Neural cell (in vitro differentiated cells): ENCODE measurements at regions not wholly inside any gene's neighbourhood (a gene's known extent, or its start where the extent isn't known, plus 50 kb on each side); places are given as distances from the start of the nearest gene placed in this dataset.

Experiments used
- H2AFZ ChIP-seq: fragments of 200-600, 300-800 bp; sonication (generic), shearing (Covaris generic); 2 replicates; pipeline ENCODE4 v1.6.0; 2014; ENCODE audit warnings: low read depth, mild to moderate bottlenecking, antibody characterized with exemption, low read length, moderate library complexity
- H3F3A ChIP-seq: fragments of 200-600 bp; shearing (Covaris generic); 2 replicates; pipeline ENCODE4 v1.6.1; 2016; ENCODE audit warnings: mild to moderate bottlenecking, moderate library complexity, mixed read lengths, antibody characterized with exemption, low read length; ENCODE audit not compliant: insufficient read depth, poor library complexity, severe bottlenecking
- H3K27ac ChIP-seq: fragments of 200-600, 300-800 bp; sonication (generic), shearing (Covaris generic); 2 replicates; pipeline ENCODE4 v1.5.1; 2014; ENCODE audit warnings: mild to moderate bottlenecking, low read length, moderate library complexity
- H3K27me3 ChIP-seq: fragments of 300-800, 200-600 bp; sonication (generic), shearing (Covaris generic); 2 replicates; pipeline ENCODE4 v1.6.0; 2014; ENCODE audit warnings: mild to moderate bottlenecking, low read depth, low read length, moderate library complexity; ENCODE audit not compliant: insufficient read depth
- H3K36me3 ChIP-seq: fragments of 300-800, 200-600 bp; sonication (generic), shearing (Covaris generic); 2 replicates; pipeline ENCODE4 v1.5.1; 2014; ENCODE audit warnings: mild to moderate bottlenecking, antibody characterized with exemption, low read length, moderate library complexity; ENCODE audit not compliant: insufficient read depth
- H3K4me2 ChIP-seq: fragments of 300-800, 200-600 bp; sonication (generic), shearing (Covaris generic); 2 replicates; pipeline ENCODE4 v1.6.0; 2014; ENCODE audit warnings: mild to moderate bottlenecking, low read length
- H3K4me3 ChIP-seq: fragments of 300-800, 200-600 bp; sonication (generic), shearing (Covaris generic); 2 replicates; pipeline ENCODE4 v1.5.1; 2014; ENCODE audit warnings: mild to moderate bottlenecking, low read length, moderate library complexity
- H3K79me2 ChIP-seq: fragments of 200-600 bp; shearing (Covaris generic); replicated peaks from 2 replicates; pipeline ENCODE4 v1.6.0; 2014; ENCODE audit warnings: mild to moderate bottlenecking, low read length, moderate library complexity; ENCODE audit not compliant: insufficient read depth
- H3K9ac ChIP-seq: fragments of 300-800, 200-600 bp; sonication (generic), shearing (Covaris generic); 2 replicates; pipeline ENCODE4 v1.6.1; 2016; ENCODE audit warnings: mild to moderate bottlenecking, low read length, mixed read lengths
- H3K9me2 ChIP-seq: fragments of 200-600 bp; shearing (Covaris generic); 2 replicates; pipeline ENCODE4 v1.6.1; 2016; ENCODE audit warnings: mild to moderate bottlenecking, low read length, mixed read lengths; ENCODE audit not compliant: insufficient read depth
- H3K9me3 ChIP-seq: fragments of 200-600, 300-800 bp; sonication (generic), shearing (Covaris generic); 2 replicates; pipeline ENCODE4 v1.6.1; 2016; ENCODE audit warnings: mild to moderate bottlenecking, mixed run types, low read length, moderate library complexity, mixed read lengths
- H4K20me1 ChIP-seq: fragments of 200-600 bp; shearing (Covaris generic); 2 replicates; pipeline ENCODE4 v1.6.1; 2016; ENCODE audit warnings: mild to moderate bottlenecking, mixed run types; ENCODE audit not compliant: insufficient read depth
- EP300 ChIP-seq: fragments of 450-650 bp; conservative IDR thresholded peaks from 2 replicates; pipeline ENCODE4 v1.6.1; 2014; ENCODE audit warnings: antibody characterized with exemption, mild to moderate bottlenecking, moderate library complexity; ENCODE audit not compliant: poor library complexity, severe bottlenecking
- EZH2 ChIP-seq: fragments of 200-600, 300-800 bp; shearing (Covaris generic), sonication (generic); IDR thresholded peaks from 2 replicates; pipeline ENCODE4 v1.6.1; 2014; ENCODE audit warnings: antibody characterized with exemption, low read length, borderline replicate concordance, mild to moderate bottlenecking; ENCODE audit not compliant: insufficient read depth, poor library complexity, severe bottlenecking
- MXI1 ChIP-seq: fragments of 450-650 bp; conservative IDR thresholded peaks from 2 replicates; pipeline ENCODE4 v1.6.1; 2014; ENCODE audit warnings: antibody characterized with exemption, mild to moderate bottlenecking; ENCODE audit not compliant: poor library complexity, severe bottlenecking
- POLR2AphosphoS5 ChIP-seq: IDR thresholded peaks from 2 replicates; pipeline ENCODE4 v1.6.1; 2012
- RAD21 ChIP-seq: fragments of 450-650 bp; conservative IDR thresholded peaks from 2 replicates; pipeline ENCODE4 v1.6.1; 2014; ENCODE audit warnings: antibody characterized with exemption, mild to moderate bottlenecking, moderate library complexity
- SMC3 ChIP-seq: fragments of 450-650 bp; conservative IDR thresholded peaks from 2 replicates; pipeline ENCODE4 v1.6.1; 2014; ENCODE audit warnings: antibody characterized with exemption, mild to moderate bottlenecking, moderate library complexity; ENCODE audit not compliant: poor library complexity
- TAF1 ChIP-seq: IDR thresholded peaks from 2 replicates; pipeline ENCODE4 v1.6.1; 2012; ENCODE audit warnings: low read depth
- TF ChIP-seq, protein P1 (sequence below): fragments of 450-650 bp; IDR thresholded peaks from 2 replicates; pipeline ENCODE4 v1.5.1; 2014; ENCODE audit warnings: antibody characterized with exemption, mild to moderate bottlenecking, moderate library complexity; ENCODE audit not compliant: poor library complexity, severe bottlenecking
- TF ChIP-seq, protein P2 (sequence below): IDR thresholded peaks from 2 replicates; pipeline ENCODE4 v1.6.1; 2012; ENCODE audit warnings: borderline replicate concordance

DNA sequence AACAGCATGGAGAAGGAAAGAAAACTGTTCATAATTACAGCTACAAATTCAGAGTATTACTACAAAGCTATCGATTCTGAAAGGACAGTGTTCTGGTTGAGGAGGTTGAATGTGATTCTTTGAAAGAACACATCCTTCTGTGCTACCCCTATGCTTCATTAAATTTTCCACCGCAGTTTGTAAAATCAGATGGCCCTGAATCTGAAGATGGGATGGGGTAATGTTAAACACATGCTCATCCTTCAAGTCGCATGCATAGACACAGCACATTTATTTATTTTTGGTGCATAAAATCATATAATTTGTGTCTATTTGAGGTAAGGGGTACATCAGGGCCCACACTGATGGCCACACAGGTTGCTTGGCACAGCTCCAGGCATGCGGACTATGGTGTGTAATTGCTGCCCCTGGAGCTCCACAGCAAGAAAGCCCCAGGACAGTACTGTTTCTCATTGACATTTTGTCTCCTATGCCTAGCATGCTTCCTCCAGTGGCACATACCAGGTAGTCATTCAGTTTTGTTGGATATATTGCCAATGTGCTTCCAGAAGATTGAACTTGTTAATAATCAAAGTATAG lies 238.8 kb upstream of the TANK start:
- Histone ChIP-seq H3K4me3 (no peak overlapping the region), H3K4me2 (no peak overlapping the region), H3K36me3 (no peaks in the 10 kb centered on the region), H3K9me2 (no peaks in the 10 kb centered on the region), H3F3A (no peaks in the 10 kb centered on the region), H3K9ac (no peak overlapping the region), H4K20me1 (no peaks in the 10 kb centered on the region), H2AFZ (no peak overlapping the region), H3K27ac (no peak overlapping the region), H3K79me2 (no peaks in the 10 kb centered on the region), H3K27me3 (no peaks in the 10 kb centered on the region), H3K9me3 (no peaks in the 10 kb centered on the region)
- TF ChIP-seq POLR2AphosphoS5: no peak
- TF ChIP-seq MXI1: no peak
- TF ChIP-seq SMC3: no peak
- TF ChIP-seq RAD21: no peak
- TF ChIP-seq, protein P1, sequence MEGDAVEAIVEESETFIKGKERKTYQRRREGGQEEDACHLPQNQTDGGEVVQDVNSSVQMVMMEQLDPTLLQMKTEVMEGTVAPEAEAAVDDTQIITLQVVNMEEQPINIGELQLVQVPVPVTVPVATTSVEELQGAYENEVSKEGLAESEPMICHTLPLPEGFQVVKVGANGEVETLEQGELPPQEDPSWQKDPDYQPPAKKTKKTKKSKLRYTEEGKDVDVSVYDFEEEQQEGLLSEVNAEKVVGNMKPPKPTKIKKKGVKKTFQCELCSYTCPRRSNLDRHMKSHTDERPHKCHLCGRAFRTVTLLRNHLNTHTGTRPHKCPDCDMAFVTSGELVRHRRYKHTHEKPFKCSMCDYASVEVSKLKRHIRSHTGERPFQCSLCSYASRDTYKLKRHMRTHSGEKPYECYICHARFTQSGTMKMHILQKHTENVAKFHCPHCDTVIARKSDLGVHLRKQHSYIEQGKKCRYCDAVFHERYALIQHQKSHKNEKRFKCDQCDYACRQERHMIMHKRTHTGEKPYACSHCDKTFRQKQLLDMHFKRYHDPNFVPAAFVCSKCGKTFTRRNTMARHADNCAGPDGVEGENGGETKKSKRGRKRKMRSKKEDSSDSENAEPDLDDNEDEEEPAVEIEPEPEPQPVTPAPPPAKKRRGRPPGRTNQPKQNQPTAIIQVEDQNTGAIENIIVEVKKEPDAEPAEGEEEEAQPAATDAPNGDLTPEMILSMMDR: no peak
- TF ChIP-seq, protein P2, sequence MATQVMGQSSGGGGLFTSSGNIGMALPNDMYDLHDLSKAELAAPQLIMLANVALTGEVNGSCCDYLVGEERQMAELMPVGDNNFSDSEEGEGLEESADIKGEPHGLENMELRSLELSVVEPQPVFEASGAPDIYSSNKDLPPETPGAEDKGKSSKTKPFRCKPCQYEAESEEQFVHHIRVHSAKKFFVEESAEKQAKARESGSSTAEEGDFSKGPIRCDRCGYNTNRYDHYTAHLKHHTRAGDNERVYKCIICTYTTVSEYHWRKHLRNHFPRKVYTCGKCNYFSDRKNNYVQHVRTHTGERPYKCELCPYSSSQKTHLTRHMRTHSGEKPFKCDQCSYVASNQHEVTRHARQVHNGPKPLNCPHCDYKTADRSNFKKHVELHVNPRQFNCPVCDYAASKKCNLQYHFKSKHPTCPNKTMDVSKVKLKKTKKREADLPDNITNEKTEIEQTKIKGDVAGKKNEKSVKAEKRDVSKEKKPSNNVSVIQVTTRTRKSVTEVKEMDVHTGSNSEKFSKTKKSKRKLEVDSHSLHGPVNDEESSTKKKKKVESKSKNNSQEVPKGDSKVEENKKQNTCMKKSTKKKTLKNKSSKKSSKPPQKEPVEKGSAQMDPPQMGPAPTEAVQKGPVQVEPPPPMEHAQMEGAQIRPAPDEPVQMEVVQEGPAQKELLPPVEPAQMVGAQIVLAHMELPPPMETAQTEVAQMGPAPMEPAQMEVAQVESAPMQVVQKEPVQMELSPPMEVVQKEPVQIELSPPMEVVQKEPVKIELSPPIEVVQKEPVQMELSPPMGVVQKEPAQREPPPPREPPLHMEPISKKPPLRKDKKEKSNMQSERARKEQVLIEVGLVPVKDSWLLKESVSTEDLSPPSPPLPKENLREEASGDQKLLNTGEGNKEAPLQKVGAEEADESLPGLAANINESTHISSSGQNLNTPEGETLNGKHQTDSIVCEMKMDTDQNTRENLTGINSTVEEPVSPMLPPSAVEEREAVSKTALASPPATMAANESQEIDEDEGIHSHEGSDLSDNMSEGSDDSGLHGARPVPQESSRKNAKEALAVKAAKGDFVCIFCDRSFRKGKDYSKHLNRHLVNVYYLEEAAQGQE: no peak
- no peak for TF ChIP-seq TAF1
- TF ChIP-seq EZH2: no peak
- TF ChIP-seq EP300: no peak

DNA sequence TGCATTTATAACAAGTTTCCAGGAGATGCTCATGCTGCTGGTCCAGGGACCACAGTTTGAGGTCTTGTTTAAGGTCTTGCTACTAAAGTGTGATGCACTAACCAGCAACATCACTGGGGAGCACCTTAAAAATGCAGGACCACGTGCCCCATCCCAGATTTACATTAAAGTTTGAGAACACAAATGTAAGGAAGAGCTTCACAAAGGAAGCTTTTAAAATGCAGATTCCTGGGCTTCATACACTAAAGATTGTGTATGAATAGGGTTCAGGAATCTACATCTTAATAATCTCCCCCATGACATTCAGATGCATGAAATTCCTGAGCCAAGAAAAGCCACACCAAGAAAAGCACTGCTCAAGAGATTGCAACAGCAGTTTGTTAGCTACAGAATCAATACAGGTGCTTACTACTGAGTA lies 235.3 kb upstream of the TANK start:
- no peaks in the 10 kb centered on the region for H4K20me1 ChIP-seq
- H3F3A ChIP-seq: no peaks in the 10 kb centered on the region
- H3K79me2 ChIP-seq: no peaks in the 10 kb centered on the region
- TF ChIP-seq TAF1 (no peak), RAD21 (no peak), SMC3 (no peak), POLR2AphosphoS5 (no peak), EZH2 (no peak), MXI1 (no peak)
- TF ChIP-seq, protein P2: no peak
- TF ChIP-seq, protein P1: no peak
- no peak overlapping the region for H3K4me3 ChIP-seq
- no peak overlapping the region for H3K4me2 ChIP-seq
- no peaks in the 10 kb centered on the region for H3K27me3 ChIP-seq
- H3K9me2 ChIP-seq: no peaks in the 10 kb centered on the region
- no peaks in the 10 kb centered on the region for H3K36me3 ChIP-seq
- no peaks in the 10 kb centered on the region for H3K9me3 ChIP-seq
- H3K27ac ChIP-seq: no peak overlapping the region
- no peak overlapping the region for H2AFZ ChIP-seq
- no peak overlapping the region for H3K9ac ChIP-seq
